ENCODE measurements at regions not wholly inside any gene's neighbourhood (a gene's known extent, or its start where the extent isn't known, plus 50 kb on each side); places are given as distances from the start of the nearest gene placed in this dataset.

DNA sequence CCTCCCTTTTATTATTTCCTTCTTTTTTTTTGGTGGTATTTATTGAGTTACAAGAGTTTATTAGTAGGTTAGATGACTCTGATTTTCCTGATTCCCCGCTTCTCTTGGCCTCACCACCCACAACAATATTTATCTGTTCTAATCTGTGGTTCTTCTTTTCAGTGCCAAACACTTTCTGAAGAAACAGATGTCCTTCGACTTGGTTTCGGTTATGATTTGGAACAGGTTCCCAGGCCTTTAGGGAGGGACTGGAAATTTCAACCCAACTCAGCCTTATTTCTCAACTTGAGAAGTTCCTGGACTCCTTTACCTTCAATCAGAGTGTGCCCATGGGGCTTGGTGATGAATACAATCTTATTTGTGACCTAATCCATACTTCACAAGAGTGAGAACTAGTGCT lies 108.1 kb downstream of the UCHL1 start:
- no peak for TF ChIP-seq POLR2A (IDR thresholded peaks at IDR 0.05; ENCODE audit: low read depth)
- TF ChIP-seq POLR2AphosphoS5 (IDR thresholded peaks at IDR 0.05): no peak
- TF ChIP-seq, protein P1, sequence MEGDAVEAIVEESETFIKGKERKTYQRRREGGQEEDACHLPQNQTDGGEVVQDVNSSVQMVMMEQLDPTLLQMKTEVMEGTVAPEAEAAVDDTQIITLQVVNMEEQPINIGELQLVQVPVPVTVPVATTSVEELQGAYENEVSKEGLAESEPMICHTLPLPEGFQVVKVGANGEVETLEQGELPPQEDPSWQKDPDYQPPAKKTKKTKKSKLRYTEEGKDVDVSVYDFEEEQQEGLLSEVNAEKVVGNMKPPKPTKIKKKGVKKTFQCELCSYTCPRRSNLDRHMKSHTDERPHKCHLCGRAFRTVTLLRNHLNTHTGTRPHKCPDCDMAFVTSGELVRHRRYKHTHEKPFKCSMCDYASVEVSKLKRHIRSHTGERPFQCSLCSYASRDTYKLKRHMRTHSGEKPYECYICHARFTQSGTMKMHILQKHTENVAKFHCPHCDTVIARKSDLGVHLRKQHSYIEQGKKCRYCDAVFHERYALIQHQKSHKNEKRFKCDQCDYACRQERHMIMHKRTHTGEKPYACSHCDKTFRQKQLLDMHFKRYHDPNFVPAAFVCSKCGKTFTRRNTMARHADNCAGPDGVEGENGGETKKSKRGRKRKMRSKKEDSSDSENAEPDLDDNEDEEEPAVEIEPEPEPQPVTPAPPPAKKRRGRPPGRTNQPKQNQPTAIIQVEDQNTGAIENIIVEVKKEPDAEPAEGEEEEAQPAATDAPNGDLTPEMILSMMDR (IDR thresholded peaks at IDR 0.05): no peak

Measured in esophagus muscularis mucosa (tissue), 3 donors.